ENCODE measurements at regions not wholly inside any gene's neighbourhood (a gene's known extent, or its start where the extent isn't known, plus 50 kb on each side); places are given as distances from the start of the nearest gene placed in this dataset.

DNA sequence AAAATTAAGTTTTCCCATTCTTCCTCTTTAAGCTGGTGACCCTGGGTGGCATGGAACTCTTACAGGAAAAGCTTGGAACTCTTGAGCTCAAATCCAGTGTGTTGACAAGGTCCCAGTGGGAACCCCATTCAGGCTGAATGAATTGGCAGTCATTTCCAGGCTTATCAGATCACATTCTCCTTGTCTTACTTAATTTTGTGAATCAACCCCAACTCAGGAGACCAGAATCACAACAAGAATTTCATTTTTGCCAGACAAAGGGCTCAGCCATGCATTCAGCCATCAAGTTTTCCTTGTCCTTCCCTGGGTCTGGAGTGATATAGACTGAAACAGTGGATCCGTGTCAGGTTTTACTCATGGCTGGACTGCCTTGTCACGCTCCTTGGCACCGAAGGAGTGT lies 92.1 kb upstream of the EEF1E1 start:
- TF ChIP-seq POLR2A (IDR thresholded peaks at IDR 0.05): no peak
- TF ChIP-seq, protein P1, sequence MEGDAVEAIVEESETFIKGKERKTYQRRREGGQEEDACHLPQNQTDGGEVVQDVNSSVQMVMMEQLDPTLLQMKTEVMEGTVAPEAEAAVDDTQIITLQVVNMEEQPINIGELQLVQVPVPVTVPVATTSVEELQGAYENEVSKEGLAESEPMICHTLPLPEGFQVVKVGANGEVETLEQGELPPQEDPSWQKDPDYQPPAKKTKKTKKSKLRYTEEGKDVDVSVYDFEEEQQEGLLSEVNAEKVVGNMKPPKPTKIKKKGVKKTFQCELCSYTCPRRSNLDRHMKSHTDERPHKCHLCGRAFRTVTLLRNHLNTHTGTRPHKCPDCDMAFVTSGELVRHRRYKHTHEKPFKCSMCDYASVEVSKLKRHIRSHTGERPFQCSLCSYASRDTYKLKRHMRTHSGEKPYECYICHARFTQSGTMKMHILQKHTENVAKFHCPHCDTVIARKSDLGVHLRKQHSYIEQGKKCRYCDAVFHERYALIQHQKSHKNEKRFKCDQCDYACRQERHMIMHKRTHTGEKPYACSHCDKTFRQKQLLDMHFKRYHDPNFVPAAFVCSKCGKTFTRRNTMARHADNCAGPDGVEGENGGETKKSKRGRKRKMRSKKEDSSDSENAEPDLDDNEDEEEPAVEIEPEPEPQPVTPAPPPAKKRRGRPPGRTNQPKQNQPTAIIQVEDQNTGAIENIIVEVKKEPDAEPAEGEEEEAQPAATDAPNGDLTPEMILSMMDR (IDR thresholded peaks at IDR 0.05): no peak
- TF ChIP-seq EP300 (IDR thresholded peaks at IDR 0.05): no peak
